GM12878 (cell line): ENCODE measurements at regions not wholly inside any gene's neighbourhood (a gene's known extent, or its start where the extent isn't known, plus 50 kb on each side); places are given as distances from the start of the nearest gene placed in this dataset.

Experiments
- ATAC-seq: fragments of 200-7000 bp; cut with Tn5 transposase; 3 replicates; pipeline ENCODE4 v1.9.1; 2020; ENCODE audit warnings: mild to moderate bottlenecking, moderate library complexity
- BruUV-seq: library from RNA; stranded (reverse); fragments of 400-500 nt; replicated peaks from 2 replicates; lab custom pipeline; 2021; lab: Mats Ljungman, UMichigan
- CTCF ChIA-PET: fragments of 300-600 bp; sonication (Branson Sonifier 250); formaldehyde crosslinking; extraction: SDS; loops from one replicate; lab custom pipeline; 2021; ENCODE audit warnings: inconsistent platforms; lab: Yijun Ruan, JAX
- POLR2A ChIA-PET: fragments of 350-600 bp; formaldehyde crosslinking; extraction: SDS; loops from one replicate; lab custom pipeline; 2021; ENCODE audit warnings: inconsistent platforms; lab: Charles Lee
- RAD21 ChIA-PET: fragments of 300-600 bp; sonication (Branson Sonifier 250); formaldehyde crosslinking; loops from one replicate; lab custom pipeline; 2023; ENCODE audit warnings: antibody characterized with exemption; ENCODE audit not compliant: unreplicated experiment; lab: Charles Lee
- SMC1A ChIA-PET: fragments of 300-600 bp; sonication (Branson Sonifier 250); formaldehyde crosslinking; loops from one replicate; lab custom pipeline; 2023; ENCODE audit not compliant: unreplicated experiment, uncharacterized antibody; lab: Charles Lee
- DNase-seq: peaks from one replicate; pipeline ENCODE4 v3.0.0-alpha.2; 2011; ENCODE audit warnings: low read depth, low spot score
- FAIRE-seq: peaks from 3 replicates; lab custom pipeline; 2011; peaks lifted over from hg19 to GRCh38; lab: Jason Lieb, UNC
- H2AFZ ChIP-seq: 2 replicates; pipeline ENCODE4 v1.6.0; 2011; ENCODE audit warnings: low read depth, low read length, control low read depth; ENCODE audit not compliant: control insufficient read depth
- H3K27ac ChIP-seq: 2 replicates; pipeline ENCODE4 v1.5.1; 2011; ENCODE audit warnings: control low read depth; ENCODE audit not compliant: control insufficient read depth, insufficient read depth
- H3K27me3 ChIP-seq, 2 experiments: replicated peaks in 1 of 2; 2 replicates each; pipeline versions ENCODE4 v1.6.0 to v1.6.1; 2011; ENCODE audit warnings: low read length in 1 of 2; ENCODE audit not compliant: control insufficient read depth in 2 of 2, insufficient read depth in 2 of 2
- H3K36me3 ChIP-seq, 2 experiments: 2 replicates each; pipeline ENCODE4 v1.5.1; 2011; ENCODE audit warnings: low read length in 1 of 2; ENCODE audit not compliant: control insufficient read depth in 2 of 2, insufficient read depth in 2 of 2
- H3K4me1 ChIP-seq: 2 replicates; pipeline ENCODE4 v1.6.1; 2011; ENCODE audit warnings: mild to moderate bottlenecking, low read length, moderate library complexity, mixed read lengths; ENCODE audit not compliant: control insufficient read depth, insufficient read depth
- H3K4me2 ChIP-seq: 2 replicates; pipeline ENCODE4 v1.6.0; 2011; ENCODE audit warnings: control low read depth; ENCODE audit not compliant: control insufficient read depth, insufficient read depth
- H3K4me3 ChIP-seq: fragments of 200-600 bp; sonication (generic); 2 replicates; pipeline ENCODE4 v1.5.1; 2016
- H3K79me2 ChIP-seq: 2 replicates; pipeline ENCODE4 v1.6.0; 2011; ENCODE audit warnings: low read length; ENCODE audit not compliant: control insufficient read depth, insufficient read depth
- H3K9ac ChIP-seq: 2 replicates; pipeline ENCODE4 v1.8.0; 2011; ENCODE audit warnings: low read length, control low read depth, mixed read lengths; ENCODE audit not compliant: control insufficient read depth, insufficient read depth
- H3K9me3 ChIP-seq: replicated peaks from 3 replicates; pipeline ENCODE4 v1.5.1; 2011; ENCODE audit warnings: mild to moderate bottlenecking, low read length; ENCODE audit not compliant: control insufficient read depth, insufficient read depth
- H4K20me1 ChIP-seq: 2 replicates; pipeline ENCODE4 v1.6.0; 2011; ENCODE audit not compliant: control insufficient read depth, insufficient read depth
- CHD2 ChIP-seq: IDR thresholded peaks from 2 replicates; pipeline ENCODE4 v1.6.1; 2011; ENCODE audit warnings: low read depth, low read length, improper control_type of control experiment, borderline replicate concordance
- CHD4 ChIP-seq: fragments of 200-600 bp; sonication (generic); IDR thresholded peaks from 2 replicates; pipeline ENCODE4 v1.6.1; 2016; ENCODE audit warnings: mild to moderate bottlenecking
- IKZF1 ChIP-seq: fragments of 450-650 bp; conservative IDR thresholded peaks from 2 replicates; pipeline ENCODE4 v1.6.1; 2017; ENCODE audit warnings: antibody characterized with exemption, mild to moderate bottlenecking
- IKZF2 ChIP-seq, 2 experiments: fragments of 450-650 bp; IDR thresholded peaks; 2 replicates each; pipeline ENCODE4 v1.6.1; 2017; ENCODE audit warnings: mild to moderate bottlenecking in 2 of 2, moderate library complexity in 2 of 2
- IRF4 ChIP-seq: IDR thresholded peaks from 2 replicates; pipeline ENCODE4 v1.6.1; 2011; ENCODE audit warnings: low read depth, low read length
- JUNB ChIP-seq: IDR thresholded peaks from 2 replicates; pipeline ENCODE4 v1.6.1; 2016; ENCODE audit warnings: antibody characterized with exemption, mild to moderate bottlenecking
- NKRF ChIP-seq: fragments of 450-650 bp; conservative IDR thresholded peaks from 2 replicates; pipeline ENCODE4 v1.6.1; 2017; ENCODE audit warnings: mild to moderate bottlenecking, moderate library complexity
- TCF3 ChIP-seq: IDR thresholded peaks from 2 replicates; pipeline ENCODE4 v1.6.1; 2012; ENCODE audit warnings: low read depth, mild to moderate bottlenecking, low read length, borderline replicate concordance; ENCODE audit not compliant: insufficient read depth
- WGBS: methylation state at CpG from one replicate; pipeline ENCODE4 v1.1.6; 2016; ENCODE audit warnings: low lambda C conversion rate; ENCODE audit not compliant: insufficient replicate concordance, insufficient coverage; ENCODE audit errors: missing lambda C conversion rate; 5-methylcytosine and 5-hydroxymethylcytosine counted together
- in situ Hi-C: fragments of 300-500 bp; cut with MboI; formaldehyde crosslinking; loops from 9 replicates; pipeline ENCODE4 v1.14.3; 2018; ENCODE audit warnings: mixed read lengths
- intact Hi-C: fragments of 100-400 bp; cut with micrococcal nuclease; formaldehyde crosslinking; loops from one replicate; pipeline ENCODE4 v1.14.2; 2022; ENCODE audit not compliant: unreplicated experiment

- H3K79me2 ChIP-seq = no peaks in the 10 kb centered on the region
- no peak overlapping the region for H3K4me2 ChIP-seq
- no peak overlapping the region for H2AFZ ChIP-seq
- intact Hi-C loops (no loop called here), in situ Hi-C loops (no loop called here)
- CTCF ChIA-PET = no interaction called here
- H3K4me3 ChIP-seq = no peak overlapping the region
- no peak for ATAC-seq
- POLR2A ChIA-PET = no interaction called here
- H3K27ac ChIP-seq = no peak overlapping the region
- no peaks in the 10 kb centered on the region for H3K36me3 ChIP-seq
- 0% methylated on average over 2 of the region's 2 CpGs for WGBS
- RAD21 ChIA-PET = interaction anchor here (0.6 kb wide), 1 partner anchor 539 kb away, joined by 4 read pairs; no protein-coding TSS in a partner anchor
- SMC1A ChIA-PET = interaction anchor here (1.2 kb wide), 1 partner anchor 30 kb away, joined by 3 read pairs; no protein-coding TSS in a partner anchor
- H3K9me3 ChIP-seq = no peaks in the 10 kb centered on the region; the same call in 1 of the 3 replicates
- no peak for FAIRE-seq
- H4K20me1 ChIP-seq = no peaks in the 10 kb centered on the region
- no peak for TF ChIP-seq CHD2
- TF ChIP-seq IKZF1 = no peak
- no peak for TF ChIP-seq NKRF
- no peak for TF ChIP-seq IRF4
- TF ChIP-seq JUNB = no peak
- TF ChIP-seq CHD4 = no peak
- no peak for TF ChIP-seq TCF3
- TF ChIP-seq IKZF2 (IDR thresholded peaks at IDR 0.05) = no peak
- no peak overlapping the region for H3K9ac ChIP-seq
- BruUV-seq = no TSS peak
- H3K4me1 ChIP-seq = no peaks in the 10 kb centered on the region
- no peaks in the 10 kb centered on the region for H3K27me3 ChIP-seq
- DNase-seq = no peak
Observed at GRCh38 chr4:11328401-11328800, 100.3 kb downstream of the HS3ST1 start.
